ENCODE measurements at regions not wholly inside any gene's neighbourhood (a gene's known extent, or its start where the extent isn't known, plus 50 kb on each side); places are given as distances from the start of the nearest gene placed in this dataset.

DNA sequence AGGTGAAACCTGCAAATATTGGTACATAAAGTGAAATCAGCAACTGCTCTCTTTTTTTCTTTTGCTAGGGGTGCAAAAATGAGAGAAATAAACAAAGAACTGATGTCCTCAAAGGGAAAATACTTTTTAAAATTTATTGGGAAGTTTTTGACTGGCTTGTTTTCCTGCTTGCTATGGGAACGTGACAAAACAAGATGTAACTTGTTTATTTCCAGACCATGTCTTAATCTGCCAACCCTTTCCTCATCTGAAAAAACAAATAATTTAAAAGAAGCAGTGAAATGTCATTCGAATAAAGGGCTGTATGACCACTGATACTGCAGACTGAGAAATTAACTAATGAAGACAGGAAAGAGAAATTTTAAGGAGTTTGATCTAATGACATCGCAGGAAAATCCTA is 221.9 kb downstream of the CBLN4 start:
- DNase-seq (ENCODE audit: low read depth): no peak

GRCh38 chr20:55782912-55783253 is 222.4 kb downstream of the CBLN4 start:
- DNase-seq (ENCODE audit: low read depth): no peak

GRCh38 chr20:55782224-55782911 is 223.0 kb downstream of the CBLN4 start:
- no peak for DNase-seq (ENCODE audit: low read depth)

DNA sequence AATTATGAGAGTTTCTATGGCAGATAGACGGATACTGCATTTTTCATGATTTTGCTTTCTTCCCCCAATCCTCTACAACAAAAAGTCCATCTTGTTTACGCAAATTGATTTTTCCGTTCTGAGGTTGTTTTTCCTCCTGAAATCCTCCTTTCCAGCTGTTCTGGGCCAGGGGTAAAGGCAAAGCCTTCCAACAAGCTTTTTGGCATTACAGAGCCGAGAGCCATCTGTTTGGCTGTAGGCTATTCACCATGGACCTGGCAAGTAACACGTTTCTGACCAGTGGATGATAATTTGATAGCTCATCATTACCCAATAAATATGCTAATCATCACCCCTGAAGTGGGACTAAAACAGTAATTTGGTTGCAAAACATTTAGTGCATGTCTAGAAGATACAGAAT is 226.5 kb downstream of the CBLN4 start:
- DNase-seq (ENCODE audit: low read depth): no peak

- no peak for DNase-seq (ENCODE audit: low read depth)
Measured at GRCh38 chr20:55777641-55778040, 227.7 kb downstream of the CBLN4 start.

GRCh38 chr20:55776176-55776575 is 229.1 kb downstream of the CBLN4 start:
- DNase-seq (ENCODE audit: low read depth): no peak

- no peak for DNase-seq (ENCODE audit: low read depth)
Measured at GRCh38 chr20:55774628-55775027, 230.7 kb downstream of the CBLN4 start.

- DNase-seq (ENCODE audit: low read depth): no peak
Measured at GRCh38 chr20:55761797-55762196, 243.5 kb downstream of the CBLN4 start.

- DNase-seq (ENCODE audit: low read depth): no peak
Measured at GRCh38 chr20:55761100-55761499, 244.2 kb downstream of the CBLN4 start.

DNA sequence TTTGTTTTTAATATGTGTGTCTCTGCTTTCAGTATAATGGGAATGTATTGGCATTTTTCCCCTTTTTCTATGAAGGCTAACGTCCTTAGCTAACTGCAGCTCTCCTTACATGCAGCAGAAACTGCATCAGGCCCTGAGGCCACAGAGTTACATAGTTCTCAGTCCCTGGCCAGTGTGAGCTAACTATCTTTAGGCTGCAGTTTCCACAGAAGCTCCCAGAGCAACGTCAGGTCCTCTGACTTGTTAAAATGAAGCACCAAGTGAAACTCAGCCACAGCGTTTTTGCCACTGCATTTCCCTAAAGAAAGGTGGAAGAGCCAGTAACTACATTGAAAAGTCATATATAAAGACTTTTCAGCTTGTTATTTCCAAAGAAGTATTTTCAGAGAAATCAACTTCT is 244.7 kb downstream of the CBLN4 start:
- no peak for DNase-seq (ENCODE audit: low read depth)

DNA sequence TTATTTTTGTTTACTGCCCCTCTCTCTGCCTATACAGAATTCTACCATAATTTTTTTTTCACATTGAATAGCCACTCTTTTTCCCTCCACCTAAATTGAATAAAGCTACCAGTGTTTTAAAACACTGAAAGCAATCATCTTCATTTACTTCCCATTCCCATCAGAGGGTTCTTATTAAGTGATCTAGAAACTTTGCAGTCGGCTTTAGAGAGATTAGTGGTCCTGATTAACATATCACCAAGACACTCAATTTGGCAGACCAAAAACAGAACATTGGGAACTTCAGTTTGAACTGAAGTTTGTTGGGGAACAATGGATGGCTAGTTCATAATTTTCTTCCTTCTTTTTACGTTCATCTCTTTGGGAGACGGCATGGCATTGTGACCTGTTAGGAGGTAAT is 249.5 kb downstream of the CBLN4 start:
- DNase-seq (ENCODE audit: low read depth): no peak

DNA sequence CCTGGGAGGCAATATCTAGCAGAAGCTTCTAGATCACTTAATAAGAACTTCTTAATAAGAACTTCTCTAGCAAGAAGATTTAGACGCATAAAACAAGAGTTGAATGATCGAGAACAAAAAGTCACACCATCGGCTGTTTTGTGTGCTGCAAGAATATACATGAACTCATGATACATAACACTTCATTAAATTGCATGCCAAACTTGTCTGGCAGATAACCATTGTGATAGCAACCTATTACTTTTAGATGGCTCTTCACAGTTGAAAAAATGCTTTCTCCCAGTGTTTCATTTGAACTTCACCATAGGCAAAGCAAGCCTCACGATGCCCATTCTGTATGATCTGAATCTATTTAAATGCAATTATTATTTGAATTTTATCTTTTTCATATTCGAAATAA is 249.9 kb downstream of the CBLN4 start:
- no peak for DNase-seq (ENCODE audit: low read depth)

GRCh38 chr20:55746723-55747122 is 258.6 kb downstream of the CBLN4 start:
- no peak for DNase-seq (ENCODE audit: low read depth)

DNA sequence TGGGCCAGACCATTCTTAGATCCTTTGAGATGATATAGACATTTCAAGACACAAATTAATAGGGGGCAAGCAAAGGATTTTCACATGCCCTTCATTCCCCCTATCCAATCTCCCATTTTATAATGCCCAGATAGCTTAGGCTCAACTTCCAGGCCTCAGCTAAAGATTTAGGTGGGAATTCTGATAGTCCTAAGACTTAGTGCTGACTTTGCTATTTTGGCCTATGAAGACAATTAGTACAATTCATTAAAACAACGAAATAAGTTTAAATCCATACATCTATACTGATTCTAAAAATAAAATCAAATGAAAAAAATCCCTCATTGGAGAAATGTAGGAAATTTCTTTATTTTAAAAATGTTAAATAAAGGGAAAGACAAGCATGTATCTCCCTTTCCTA is 259.5 kb downstream of the CBLN4 start:
- no peak for DNase-seq (ENCODE audit: low read depth)

DNA sequence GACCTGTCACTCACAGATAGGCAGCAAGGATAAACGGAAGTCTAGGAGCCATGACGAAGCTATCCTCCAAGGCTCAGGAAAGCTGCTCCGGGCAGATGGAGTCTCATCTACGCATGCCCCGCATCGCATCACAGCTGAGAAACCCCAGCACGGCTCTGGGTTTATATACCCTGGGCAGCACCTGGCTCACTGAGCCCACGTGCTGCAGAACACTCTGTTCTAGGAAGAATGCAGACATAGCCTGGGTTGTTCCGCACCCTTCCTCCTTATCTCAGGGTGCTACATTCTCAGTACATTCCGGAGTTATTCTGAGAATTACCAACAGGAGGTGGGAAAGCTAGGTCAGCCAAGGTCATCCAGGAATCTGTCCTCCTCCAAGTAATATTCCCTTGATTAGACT is 260.4 kb downstream of the CBLN4 start:
- DNase-seq (ENCODE audit: low read depth): no peak

- DNase-seq (ENCODE audit: low read depth): no peak
Measured at GRCh38 chr20:55741801-55742200, 263.5 kb downstream of the CBLN4 start.

DNA sequence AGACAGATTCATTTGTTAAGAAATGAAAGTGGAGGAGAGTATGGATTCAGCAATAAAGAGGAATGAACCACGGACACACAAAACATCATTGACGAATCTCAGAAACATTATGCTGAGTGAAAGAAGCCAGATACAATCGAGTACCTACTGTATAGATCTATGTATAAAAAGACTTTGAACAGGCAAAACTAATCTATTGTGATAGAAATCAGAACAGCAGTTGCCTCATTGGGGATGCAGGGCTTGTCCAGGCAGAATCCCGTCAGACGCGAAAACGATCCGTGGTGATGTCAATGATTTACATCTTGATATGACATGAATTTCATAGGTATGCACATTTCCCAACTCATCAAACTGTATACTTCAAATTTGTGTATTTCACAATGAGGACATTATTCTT is 265.2 kb downstream of the CBLN4 start:
- no peak for DNase-seq (ENCODE audit: low read depth)

- DNase-seq (ENCODE audit: low read depth): no peak
Measured at GRCh38 chr20:55730321-55730720, 275.0 kb downstream of the CBLN4 start.

GRCh38 chr20:55714736-55715135 is 290.6 kb downstream of the CBLN4 start:
- DNase-seq (ENCODE audit: low read depth): no peak

GRCh38 chr20:55714082-55714481 is 291.2 kb downstream of the CBLN4 start:
- no peak for DNase-seq (ENCODE audit: low read depth)

GRCh38 chr20:55704458-55704857 is 300.9 kb downstream of the CBLN4 start:
- no peak for DNase-seq (ENCODE audit: low read depth)

GRCh38 chr20:55701467-55701866 is 303.9 kb downstream of the CBLN4 start:
- no peak for DNase-seq (ENCODE audit: low read depth)

GRCh38 chr20:55696520-55696919 is 308.8 kb downstream of the CBLN4 start:
- DNase-seq (ENCODE audit: low read depth): no peak

DNA sequence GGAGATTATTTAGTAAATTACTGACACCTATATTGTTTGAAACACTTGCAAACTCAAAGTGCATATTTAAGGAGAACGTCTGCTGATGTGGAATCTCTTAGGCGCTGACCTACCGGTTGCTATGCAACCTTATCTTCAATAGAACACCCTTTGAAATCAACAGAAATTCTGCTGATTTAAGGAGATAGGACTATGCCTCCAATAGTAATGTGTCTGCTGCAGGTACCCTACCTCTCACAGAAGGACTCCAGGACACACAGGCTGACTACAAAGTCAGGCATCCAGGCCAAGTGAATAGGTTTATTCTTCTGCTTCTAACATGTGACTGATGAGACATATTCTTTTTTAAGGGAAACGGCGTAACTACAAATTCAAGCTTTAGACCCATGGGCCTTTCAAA is 311.7 kb downstream of the CBLN4 start:
- no peak for DNase-seq (ENCODE audit: low read depth)

DNA sequence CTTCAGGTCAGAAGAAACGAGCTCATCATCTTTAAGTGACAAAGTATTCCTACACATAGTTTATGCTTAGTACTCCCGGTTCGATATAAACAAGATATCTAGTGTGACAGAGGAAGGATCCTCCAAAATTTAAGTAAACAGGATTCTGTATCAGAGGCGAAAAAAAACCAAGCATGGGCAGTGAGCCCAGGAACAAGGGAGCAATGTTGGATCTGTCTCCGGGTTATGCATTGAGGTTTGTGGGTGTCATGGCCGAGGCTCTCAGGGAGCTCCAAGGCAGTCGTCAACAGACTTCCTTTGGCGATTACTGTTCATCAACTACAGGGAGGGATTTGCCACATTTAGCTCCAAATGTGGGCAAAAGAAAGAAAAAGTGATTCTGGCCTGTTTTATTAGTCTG is 319.5 kb downstream of the CBLN4 start:
- no peak for DNase-seq (ENCODE audit: low read depth)
